M059J (cell line): ENCODE measurements at regions not wholly inside any gene's neighbourhood (a gene's known extent, or its start where the extent isn't known, plus 50 kb on each side); places are given as distances from the start of the nearest gene placed in this dataset.

Experiments used
- DNase-seq: peaks from one replicate; pipeline ENCODE4 v3.0.0-alpha.2; 2012; ENCODE audit warnings: low read depth

- peak; percentile 8 for DNase-seq
These were observed 87.0 kb upstream of the EEA1 start for GRCh38 chr12:93015871-93016751.

GRCh38 chr12:93016752-93017350 is 87.8 kb upstream of the EEA1 start:
- DNase-seq, result no peak

GRCh38 chr12:93018610-93019009 is 89.5 kb upstream of the EEA1 start:
- no peak for DNase-seq

GRCh38 chr12:93019212-93019927 is 90.3 kb upstream of the EEA1 start:
- no peak for DNase-seq

GRCh38 chr12:93019975-93020630 is 91.0 kb upstream of the EEA1 start:
- DNase-seq, result no peak

- no peak for DNase-seq
These were observed 91.8 kb upstream of the EEA1 start for GRCh38 chr12:93020631-93021597.

GRCh38 chr12:93022603-93023340 is 93.7 kb upstream of the EEA1 start:
- DNase-seq, result peak; percentile 84

GRCh38 chr12:93025145-93026103 is 96.3 kb upstream of the EEA1 start:
- DNase-seq, result peak; percentile 64

GRCh38 chr12:93027041-93027440 is 97.9 kb upstream of the EEA1 start:
- DNase-seq, result no peak

GRCh38 chr12:93029091-93029490 is 100.0 kb upstream of the EEA1 start:
- no peak for DNase-seq

- DNase-seq, result no peak
These were observed 101.9 kb upstream of the EEA1 start for GRCh38 chr12:93031028-93031427.

- peak; percentile 41 for DNase-seq
These were observed 103.7 kb upstream of the EEA1 start for GRCh38 chr12:93032758-93033157.

GRCh38 chr12:93033948-93034347 is 104.9 kb upstream of the EEA1 start:
- DNase-seq, result no peak

- DNase-seq, result no peak
These were observed 110.0 kb upstream of the EEA1 start for GRCh38 chr12:93039062-93039461.

- no peak for DNase-seq
These were observed 110.8 kb upstream of the EEA1 start for GRCh38 chr12:93039930-93040329.

GRCh38 chr12:93040367-93040766 is 111.3 kb upstream of the EEA1 start:
- DNase-seq, result no peak

GRCh38 chr12:93041416-93041815 is 112.3 kb upstream of the EEA1 start:
- no peak for DNase-seq

GRCh38 chr12:93042283-93042682 is 113.2 kb upstream of the EEA1 start:
- DNase-seq, result no peak

GRCh38 chr12:93042684-93043083 is 113.6 kb upstream of the EEA1 start:
- DNase-seq, result no peak
